GM21825 (cell line): ENCODE measurements at regions not wholly inside any gene's neighbourhood (a gene's known extent, or its start where the extent isn't known, plus 50 kb on each side); places are given as distances from the start of the nearest gene placed in this dataset.
"Not testable (repeated sequence)": the region's sequence is repeated elsewhere in the genome, so short reads cannot be mapped to it uniquely, and the experiment has no call there.

Experiments used
- ATAC-seq: cut with Tn5 transposase; IDR thresholded peaks from one replicate; pipeline ENCODE4 v1.9.1; 2021; ENCODE audit warnings: mild to moderate bottlenecking, moderate library complexity; ENCODE audit not compliant: unreplicated experiment

DNA sequence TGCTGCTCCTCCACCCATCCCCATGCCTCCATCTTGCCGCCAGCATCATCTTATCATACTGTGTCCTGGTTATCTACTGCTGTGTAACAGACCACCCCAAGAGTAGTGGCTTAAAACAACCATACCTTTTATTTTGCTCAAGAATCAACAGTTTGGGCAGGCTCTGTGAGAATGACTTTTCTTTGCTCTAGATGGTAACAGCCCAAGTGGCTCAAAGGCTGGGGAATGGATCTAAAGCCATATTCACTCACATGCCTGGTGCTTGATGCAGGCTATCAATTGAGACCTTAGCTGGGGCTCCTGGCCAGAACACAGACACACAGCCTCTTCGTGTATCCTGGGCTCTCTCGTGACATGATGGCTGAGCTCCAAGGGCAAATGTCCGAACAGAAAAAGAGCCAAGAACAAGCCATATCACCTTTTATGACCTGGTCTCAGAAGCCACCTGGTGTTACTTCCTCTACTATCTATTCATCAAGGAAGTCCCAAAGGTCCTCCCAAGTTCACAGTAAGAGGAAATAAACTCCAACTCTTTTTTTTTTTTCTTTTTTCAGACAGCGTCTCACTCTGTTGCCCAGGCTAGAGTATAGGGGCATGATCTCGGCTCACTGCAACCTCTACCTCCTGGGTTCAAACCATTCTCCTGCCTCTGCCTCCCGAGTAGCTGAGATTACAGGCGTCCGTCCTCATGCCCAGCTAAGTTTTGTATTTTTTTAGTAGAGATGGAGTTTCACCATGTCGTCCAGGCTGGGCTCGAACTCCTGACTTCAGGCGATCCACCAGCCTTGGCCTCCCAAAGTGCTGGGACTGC lies 159.3 kb upstream of the JARID2 start:
- no peak for ATAC-seq

DNA sequence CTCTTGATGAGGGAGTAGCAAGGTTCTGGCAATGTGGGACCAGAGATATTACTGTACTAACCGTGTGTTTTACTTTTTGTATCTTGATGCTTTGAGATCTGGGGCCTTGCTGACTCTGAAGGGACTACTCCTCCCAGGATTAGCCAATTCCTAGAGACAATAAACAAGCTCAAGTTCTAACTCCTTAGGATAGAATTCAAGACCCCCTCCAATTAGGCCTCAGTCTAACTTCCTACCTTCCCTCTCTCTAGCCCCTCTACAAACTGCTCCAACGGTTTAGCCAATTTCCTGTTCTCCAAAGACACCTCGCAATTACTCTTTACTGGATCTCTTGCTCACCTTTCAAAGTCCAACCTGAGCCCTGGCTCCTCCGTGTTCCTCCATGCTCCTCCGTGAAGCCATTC lies 158.7 kb upstream of the JARID2 start:
- no peak for ATAC-seq

DNA sequence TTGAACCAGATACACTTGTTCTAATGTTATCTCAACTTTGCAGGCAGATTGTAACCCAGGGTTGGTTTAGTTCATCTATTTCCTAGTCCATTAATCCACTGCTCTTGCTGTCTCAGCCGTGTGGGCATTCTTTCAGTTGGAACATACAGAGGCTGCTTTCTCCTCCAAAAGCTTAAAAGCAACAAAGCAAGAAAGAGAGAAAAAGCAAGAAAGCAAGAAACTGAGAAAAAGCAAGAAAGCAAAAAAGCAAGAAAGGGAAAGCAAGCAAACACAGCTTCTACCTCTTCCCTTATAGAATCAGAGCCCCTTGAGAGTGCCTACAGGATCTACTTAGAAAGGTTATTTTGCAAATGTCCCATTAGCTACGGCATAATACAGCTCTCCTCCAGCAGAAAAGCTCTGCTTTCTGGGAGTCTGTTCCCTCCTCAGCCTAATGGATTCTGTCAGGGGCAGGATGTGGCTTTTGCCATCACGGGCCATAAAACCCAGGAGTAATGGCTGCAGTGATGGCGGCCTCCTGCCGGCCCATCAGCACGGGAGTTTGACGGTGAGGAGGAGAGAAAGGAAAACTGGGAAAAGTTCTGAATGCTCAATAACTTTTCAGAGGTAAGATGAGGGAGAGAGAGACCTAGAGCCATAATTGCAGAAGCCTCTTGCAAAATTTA lies 156.8 kb upstream of the JARID2 start:
- no peak for ATAC-seq

DNA sequence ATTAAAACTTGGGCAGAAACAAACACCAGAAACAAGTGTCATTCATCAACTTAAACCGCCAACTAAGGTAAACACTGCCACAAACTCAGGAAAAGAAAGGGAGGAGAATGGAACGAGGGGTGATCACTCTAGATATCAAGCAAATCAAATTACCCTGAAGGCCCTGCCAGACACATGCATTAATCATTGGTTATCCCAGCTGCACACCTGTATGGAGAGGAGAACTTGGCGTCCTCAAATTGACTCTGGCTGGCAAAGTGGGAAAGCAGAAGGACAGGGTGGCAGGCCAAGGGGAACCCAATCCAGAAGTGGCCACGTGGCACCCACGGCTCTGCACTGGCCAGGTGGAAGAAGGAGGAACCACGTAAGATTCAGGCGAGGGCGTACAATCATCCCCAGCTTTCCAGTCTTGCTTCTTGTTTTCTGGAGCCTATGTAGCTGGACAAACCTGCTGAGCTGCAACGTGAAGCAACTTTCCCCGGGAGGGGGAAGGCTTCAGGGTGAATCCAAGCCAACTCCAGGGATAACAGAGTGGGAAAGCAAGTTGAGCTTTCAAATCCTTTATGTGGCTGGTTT lies 156.2 kb upstream of the JARID2 start:
- ATAC-seq, result no peak

DNA sequence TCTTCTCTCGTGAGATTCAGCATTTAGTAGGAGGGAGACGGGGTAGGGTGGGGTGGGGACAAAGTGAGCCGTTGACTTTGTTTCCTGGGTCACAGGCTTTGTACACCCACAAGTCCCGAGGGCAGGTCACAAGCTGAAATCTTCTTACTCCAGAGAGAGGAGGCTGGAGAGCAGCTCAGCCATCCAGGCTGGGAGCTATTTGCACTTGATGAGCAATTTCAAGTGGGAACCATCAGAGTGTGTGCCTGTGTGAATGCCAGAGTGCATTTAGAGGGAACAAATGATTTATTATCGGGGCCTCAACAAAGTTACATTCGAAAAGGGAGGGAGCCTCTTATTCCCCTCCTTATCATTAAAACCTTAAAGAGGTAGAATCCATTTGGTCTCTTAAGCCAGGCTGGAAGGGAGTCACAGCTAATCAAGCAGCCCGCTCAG lies 155.7 kb upstream of the JARID2 start:
- ATAC-seq, result no peak

DNA sequence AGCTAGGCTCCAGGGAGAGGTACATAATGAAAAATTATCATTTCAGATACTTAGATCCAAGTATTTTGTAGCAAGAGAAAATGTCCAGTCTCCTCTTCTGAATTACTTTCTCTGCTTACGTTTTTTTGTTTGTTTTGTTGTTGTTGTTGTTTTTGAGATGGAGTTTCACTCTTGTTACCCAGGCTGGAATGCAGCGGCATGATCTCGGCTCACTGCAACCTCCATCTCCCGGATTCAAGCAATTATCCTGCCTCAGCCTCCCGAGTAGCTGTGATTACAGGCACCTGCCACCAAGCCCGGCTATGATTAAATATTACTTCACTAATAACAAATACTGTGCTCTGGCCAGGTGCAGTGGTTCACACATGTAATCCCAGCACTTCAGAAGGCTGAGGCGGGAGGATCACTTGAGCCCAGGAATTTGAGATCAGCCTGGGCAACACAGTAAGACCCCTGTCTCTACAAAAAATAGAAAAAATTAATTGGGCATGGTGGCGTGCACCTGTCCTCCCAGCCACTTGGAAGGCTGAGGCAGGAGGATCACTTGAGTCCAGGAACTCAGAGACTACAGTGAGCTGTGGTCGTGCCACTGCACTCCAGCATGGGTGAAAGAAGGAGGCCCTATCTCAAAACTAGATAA lies 155.0 kb upstream of the JARID2 start:
- no peak for ATAC-seq

DNA sequence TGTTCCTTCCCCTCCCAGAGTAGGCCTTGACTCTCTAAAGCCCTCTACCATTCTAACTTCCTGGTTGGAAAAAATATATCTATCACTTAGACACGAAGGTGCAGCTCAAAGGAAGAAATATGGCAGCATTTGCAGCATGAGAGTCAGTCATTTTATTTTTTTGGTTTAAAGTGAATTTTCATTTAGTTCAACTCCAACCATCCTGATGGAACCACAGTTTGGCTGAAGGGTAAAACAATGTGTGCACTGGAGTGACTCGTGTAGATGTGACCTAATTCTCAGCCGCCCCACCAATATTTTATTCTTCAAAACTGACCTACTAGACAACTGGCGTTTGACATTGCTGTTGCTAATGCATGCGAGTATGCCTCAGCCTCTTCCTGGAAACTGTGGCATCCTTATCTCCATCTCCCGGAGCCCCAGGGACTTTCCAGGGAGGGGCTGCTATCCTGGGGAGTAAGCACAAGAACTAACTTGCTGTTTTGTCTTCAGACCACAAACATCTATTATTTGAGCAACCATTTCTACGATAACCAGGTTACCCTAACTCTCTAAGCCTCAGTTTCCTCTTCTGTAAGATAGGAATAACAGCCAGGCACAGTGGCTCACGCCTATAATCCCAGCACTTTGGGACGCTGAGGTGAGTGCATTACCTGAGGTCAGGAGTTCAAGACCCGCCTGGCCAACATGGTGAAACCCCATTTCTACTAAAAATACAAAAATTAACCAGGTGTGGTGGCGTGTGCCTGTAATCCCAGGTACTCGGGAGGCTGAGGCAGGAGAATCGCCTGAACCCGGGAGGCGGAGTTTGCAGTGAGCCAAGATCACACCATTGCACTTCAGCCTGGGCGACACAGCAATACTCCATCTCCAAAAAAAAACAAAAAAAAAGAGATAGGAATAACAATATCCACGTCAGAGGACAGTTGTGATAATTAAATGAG lies 148.7 kb upstream of the JARID2 start:
- no peak for ATAC-seq

DNA sequence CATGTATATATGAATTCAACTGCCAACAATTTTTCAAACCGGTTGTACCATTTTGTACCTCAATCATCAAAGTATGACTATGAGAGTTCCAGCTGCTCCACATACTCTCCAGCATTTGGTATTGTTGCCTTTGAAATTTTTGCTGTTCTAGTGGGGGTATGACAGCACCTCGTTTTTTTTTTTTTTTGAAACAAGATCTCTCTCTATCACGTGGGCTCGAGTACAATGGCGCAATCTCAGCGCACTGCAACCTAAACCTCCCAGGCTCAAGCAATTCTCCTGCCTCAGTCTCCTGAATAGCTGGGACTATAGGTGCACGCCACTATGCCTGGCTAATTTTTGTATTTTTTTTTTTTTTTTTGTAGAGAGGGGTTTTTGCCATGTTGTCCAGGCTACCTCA lies 144.7 kb upstream of the JARID2 start:
- ATAC-seq, result no peak

DNA sequence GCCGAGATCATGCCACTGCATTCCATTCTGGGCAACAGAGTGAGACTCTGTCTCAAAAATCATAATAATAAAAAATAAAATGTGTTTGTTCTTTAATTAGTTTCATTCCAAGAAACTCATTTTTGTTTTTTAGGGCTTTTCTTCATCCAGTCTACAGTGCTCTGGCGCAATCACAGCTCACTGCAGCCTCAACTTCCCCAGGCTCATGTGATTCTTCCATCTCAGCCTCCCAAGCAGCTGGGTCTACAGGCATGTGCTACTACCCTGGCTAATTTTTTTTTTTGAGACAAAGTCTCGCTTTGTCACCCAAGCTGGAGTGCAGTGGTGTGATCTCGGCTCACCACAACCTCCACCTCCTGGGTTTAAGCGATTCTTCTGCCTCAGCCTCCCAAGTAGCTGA lies 143.6 kb upstream of the JARID2 start:
- ATAC-seq, result no peak

DNA sequence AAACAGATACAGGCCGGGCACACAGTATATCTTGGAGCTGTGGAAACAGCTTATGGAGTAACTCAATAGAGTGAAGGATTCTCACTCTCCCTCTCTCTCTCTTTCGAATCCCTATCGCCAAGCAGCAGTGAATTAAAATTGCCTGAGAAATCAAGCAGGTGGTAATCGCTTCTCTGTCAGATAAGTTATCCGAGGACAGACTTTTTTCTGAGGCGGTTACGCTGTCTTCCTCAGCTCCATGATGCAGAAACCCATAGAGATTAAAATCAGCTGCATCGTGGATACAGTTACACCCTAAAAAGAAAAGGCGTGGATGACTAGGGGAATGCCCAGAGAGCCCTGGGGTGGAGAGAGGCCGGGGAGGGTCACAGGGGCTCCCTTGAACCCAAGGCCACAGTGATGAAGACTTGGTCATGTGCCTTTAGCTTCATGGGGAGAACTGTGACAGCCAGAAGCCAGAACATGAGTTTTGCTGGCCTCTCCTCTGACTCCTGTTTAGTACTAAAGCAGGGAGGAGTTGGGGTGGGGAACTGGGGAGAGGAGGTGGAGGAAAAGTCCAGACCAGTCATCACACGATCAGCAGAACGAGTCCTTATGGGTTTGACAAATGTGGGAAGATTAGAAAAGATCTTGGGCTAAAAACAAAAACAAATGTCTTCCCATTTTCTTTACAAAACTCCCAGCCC lies 138.8 kb upstream of the JARID2 start:
- no peak for ATAC-seq

DNA sequence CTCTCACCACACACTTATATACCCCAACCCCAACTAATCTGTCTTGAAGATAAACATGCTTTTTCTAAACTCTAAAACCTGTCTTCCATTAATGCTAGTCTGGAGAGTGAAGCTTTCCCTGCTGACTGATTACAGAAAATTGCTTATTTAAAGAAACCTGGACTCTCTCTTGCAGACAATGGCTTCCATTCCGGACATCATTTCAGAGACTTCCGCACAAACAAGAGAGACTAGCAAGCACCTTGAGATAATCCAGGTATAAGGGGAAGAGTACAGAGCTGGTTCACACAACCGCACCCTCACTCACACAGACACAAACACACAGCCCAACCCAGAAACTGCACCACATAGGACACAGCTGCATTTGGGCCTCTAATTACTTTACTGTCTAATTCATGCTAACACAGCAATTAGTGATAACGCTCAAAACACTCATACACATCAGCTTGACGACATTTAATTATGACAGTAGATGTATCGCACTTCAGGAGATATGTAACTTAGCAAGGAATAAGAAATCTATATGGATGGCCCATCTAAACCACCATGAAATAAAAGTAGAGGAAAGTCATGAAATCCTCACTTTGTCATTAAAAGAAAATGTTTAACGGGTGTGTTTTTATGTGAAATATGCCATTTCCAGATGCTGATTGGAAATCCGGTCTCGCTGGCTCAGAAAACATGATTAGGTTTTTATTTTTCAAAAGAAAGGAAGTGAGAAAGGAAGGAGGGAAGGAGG lies 138.1 kb upstream of the JARID2 start:
- no peak for ATAC-seq

DNA sequence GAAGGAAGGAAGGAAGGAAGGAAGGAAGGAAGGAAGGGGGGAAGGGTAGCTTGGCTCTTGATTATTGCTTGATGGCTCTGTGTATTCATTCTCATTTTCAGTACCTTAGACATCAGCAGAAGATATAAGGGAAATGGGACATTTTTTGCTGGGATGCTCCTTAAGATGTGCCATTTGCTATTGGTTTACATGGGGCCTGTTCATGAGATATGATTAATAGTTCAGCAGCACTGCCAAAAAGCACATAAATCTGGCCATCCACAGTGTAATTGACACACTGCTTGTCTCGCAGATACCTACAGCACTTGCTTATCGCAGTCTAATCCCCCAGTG lies 137.5 kb upstream of the JARID2 start:
- ATAC-seq, result no peak

DNA sequence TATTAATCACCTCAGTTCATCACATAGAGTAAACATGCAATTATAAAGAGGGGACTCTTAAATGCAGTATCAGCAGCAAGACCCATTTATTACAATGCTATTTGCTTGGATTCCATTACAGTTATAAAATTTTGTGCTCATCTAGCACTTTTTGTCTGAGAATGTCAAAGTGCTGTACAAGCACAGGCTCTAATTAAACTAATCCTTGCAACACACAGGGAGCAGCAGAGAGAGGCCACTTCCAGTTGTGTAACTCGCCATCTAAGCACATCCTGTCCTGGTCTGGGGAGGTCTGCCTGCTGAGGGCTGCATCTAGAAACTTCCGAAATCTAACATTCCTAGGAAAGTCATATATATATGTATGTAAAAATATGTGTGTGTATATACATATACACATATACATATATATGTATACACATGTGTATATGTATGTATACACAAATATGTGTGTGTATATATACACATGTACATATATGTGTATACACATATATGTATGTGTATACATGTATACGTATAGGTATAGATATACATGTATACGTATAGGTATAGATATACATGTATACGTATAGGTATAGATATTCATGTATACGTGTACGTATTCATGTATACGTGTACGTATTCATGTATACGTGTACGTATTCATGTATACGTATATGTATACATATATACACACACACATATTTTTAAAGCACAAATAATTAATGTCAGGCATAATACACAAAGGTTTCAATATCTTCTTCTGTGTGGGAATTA lies 136.4 kb upstream of the JARID2 start:
- no peak for ATAC-seq

DNA sequence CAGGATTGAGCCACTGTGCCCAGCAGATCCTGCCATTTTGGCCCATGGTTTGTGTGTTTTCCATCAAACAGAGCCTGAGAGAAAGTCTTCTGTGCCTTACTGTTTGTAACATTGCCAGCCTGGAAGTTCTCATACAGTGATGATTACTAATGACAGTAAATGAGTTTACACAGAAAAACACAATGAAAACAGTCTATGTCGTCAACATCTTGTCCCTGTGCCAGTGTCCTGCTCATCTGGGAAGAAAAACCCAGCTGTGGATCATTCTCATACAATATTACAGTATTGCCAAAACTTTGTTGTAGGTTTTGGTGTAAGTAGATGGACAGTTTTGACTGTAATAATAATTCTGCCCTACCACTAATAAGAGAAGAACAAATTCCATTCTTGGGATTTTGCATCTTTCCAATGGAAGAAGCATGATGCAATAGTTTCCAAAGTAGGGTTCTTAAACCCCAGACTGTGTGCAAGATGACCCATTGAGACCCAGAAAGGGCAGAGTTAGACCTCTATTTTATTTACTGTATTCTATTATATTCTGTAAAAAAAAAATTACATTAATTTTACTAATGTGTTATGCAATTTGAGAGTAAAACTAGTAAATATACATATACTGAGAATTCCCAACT lies 135.0 kb upstream of the JARID2 start:
- ATAC-seq, result no peak

DNA sequence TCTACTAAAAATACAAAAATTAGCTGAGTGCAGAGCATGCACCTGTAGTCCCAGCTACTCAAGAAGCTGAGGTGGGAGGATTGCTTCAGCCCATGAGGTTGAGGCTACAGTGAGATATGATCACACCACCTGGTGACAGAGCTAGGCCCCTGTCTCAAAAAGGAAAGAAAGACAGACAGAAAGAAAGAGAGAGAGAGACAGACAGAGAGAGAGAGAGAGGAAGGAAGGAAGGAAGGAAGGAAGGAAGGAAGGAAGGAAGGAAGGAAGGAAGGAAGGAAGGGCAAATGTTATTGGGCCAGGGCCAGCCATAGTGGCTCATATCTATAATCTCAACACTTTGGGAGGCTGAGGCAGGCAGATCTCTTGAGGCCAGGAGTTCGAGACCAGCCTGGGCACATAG lies 134.3 kb upstream of the JARID2 start:
- not testable (repeated sequence) for ATAC-seq

DNA sequence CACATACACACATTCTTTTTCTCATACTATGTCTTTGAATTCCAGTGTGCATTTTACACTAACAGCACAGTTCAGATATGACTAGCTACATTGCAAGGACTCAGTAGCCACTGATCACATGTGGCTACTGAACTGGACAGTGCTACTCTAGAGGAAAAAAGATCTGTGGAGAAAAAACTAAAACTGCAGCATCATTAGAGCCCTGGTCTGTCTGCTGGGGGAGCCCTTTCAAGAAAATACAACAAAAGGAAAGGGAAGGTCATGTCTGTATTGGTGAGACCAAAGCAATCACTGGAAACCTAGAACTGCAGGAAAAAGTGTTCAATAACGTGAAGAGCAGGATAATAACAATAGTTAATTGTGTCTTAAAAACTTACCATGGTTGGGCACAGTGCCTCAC lies 132.3 kb upstream of the JARID2 start:
- no peak for ATAC-seq

DNA sequence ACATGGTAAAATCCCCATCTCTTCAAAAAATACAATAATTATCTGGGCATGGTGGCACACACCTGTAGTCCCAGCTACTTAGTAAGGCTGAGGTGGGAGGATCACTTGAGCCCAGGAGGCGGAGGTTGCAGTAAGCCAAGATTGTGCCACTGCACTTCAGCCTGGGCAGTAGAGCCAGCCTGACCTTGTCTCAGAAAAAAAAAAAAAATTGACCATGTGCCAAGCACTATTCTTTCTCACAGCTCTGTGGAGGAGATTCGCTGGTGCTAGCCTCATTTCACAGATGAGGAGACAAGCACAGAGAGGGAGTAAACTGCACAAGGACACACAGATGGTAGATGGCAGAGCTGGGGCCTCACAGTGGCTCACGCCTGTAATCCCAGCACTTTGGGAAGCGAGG lies 131.8 kb upstream of the JARID2 start:
- ATAC-seq, result no peak

DNA sequence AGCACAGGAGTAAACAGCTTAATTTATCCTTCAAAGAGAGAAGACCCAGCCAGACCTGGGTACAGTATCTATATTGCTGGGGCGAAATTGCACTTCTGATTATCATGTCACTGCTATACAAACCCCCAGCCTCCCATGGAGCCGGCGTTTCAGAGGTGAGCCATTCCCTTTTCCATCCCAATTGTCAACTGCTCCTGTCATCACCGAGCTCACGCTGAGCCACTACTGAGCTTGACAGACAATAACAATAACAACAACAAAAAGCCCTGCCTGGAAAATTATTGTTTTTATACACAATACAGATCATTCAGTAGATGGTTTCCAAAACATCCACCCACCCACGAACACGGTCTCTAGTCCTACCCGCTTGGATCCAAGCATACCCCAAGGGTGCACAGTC lies 129.0 kb upstream of the JARID2 start:
- no peak for ATAC-seq
